ENCODE measurements at regions not wholly inside any gene's neighbourhood (a gene's known extent, or its start where the extent isn't known, plus 50 kb on each side); places are given as distances from the start of the nearest gene placed in this dataset.

- no peak for TF ChIP-seq CTCF (IDR thresholded peaks at IDR 0.05; ENCODE audit: low read depth, low read length, poor library complexity, severe bottlenecking)
- TF ChIP-seq EZH2phosphoT487 (IDR thresholded peaks at IDR 0.05; ENCODE audit: borderline replicate concordance, low read length): no peak
Measured at GRCh38 chr4:14928035-14928434, 74.2 kb upstream of the CPEB2 start.

Data from DOHH2 (cell line).